ENCODE measurements at regions not wholly inside any gene's neighbourhood (a gene's known extent, or its start where the extent isn't known, plus 50 kb on each side); places are given as distances from the start of the nearest gene placed in this dataset.

GRCh38 chr18:26741048-26741447 is 124.5 kb downstream of the AQP4 start:
- TF ChIP-seq CTCF (IDR thresholded peaks at IDR 0.05), result no peak

- no peak for TF ChIP-seq CTCF (IDR thresholded peaks at IDR 0.05)
Observed at GRCh38 chr18:26740396-26740795, 125.1 kb downstream of the AQP4 start.

DNA sequence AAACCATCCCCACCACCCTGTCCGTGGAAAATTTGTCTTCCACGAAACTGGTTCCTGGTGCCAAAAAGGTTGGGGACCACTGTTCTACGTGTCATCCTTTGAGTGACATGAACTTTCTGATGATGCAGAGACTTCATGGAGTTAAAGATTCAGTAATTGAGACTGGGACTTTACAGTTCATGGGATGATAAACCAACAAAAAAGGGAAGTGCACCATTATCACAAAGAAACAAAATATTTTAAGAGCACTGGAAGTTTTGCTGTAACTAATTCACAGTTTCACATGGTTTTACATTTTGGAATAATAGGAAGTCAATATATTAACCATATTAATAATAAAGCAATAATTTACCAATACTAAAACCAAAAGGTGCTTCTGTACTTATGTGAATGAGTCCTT is 126.8 kb downstream of the AQP4 start:
- TF ChIP-seq CTCF (IDR thresholded peaks at IDR 0.05), result no peak

- no peak for TF ChIP-seq CTCF (IDR thresholded peaks at IDR 0.05)
Observed at GRCh38 chr18:26736301-26736700, 129.2 kb downstream of the AQP4 start.

DNA sequence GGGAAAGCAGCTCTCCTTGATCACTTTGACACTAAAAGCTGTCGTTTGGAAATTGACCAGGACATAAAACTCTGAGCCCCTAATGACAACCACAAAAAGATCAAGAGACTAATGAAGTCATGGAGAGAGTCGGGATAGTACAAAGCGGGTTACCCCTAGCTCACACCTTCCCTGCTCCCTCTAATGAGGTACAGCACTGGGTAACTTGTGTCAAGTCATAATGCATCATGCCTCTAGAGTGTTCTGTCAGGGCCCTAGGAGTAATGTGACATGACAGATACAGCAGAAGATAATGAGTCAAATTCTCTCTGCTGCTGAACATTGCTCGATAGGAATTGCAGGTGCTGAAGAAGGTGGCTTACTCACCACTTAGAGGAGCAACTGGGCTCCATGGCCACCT is 130.7 kb downstream of the AQP4 start:
- no peak for TF ChIP-seq CTCF (IDR thresholded peaks at IDR 0.05)

- TF ChIP-seq CTCF (IDR thresholded peaks at IDR 0.05), result no peak
Observed at GRCh38 chr18:26729449-26729848, 136.1 kb downstream of the AQP4 start.

GRCh38 chr18:26729008-26729407 is 136.5 kb downstream of the AQP4 start:
- no peak for TF ChIP-seq CTCF (IDR thresholded peaks at IDR 0.05)

- no peak for TF ChIP-seq CTCF (IDR thresholded peaks at IDR 0.05)
Observed at GRCh38 chr18:26723981-26724380, 141.5 kb downstream of the AQP4 start.
